ENCODE measurements at regions not wholly inside any gene's neighbourhood (a gene's known extent, or its start where the extent isn't known, plus 50 kb on each side); places are given as distances from the start of the nearest gene placed in this dataset.
"Not testable (repeated sequence)": the region's sequence is repeated elsewhere in the genome, so short reads cannot be mapped to it uniquely, and the experiment has no call there.

GRCh38 chr10:15428681-15429080 is 57.6 kb upstream of the FAM171A1 start:
- no peak for DNase-seq (ENCODE audit: low spot score)

GRCh38 chr10:15427843-15428414 is 56.8 kb upstream of the FAM171A1 start:
- peak; percentile 55 for DNase-seq (ENCODE audit: low spot score)

GRCh38 chr10:15426558-15426957 is 55.5 kb upstream of the FAM171A1 start:
- no peak for DNase-seq (ENCODE audit: low spot score)

GRCh38 chr10:15426115-15426514 is 55.0 kb upstream of the FAM171A1 start:
- DNase-seq (ENCODE audit: low spot score) = no peak

- DNase-seq (ENCODE audit: low spot score) = not testable (repeated sequence)
Measured at GRCh38 chr10:15421875-15422274, 50.8 kb upstream of the FAM171A1 start.
